PC-3 (cell line): ENCODE measurements at regions not wholly inside any gene's neighbourhood (a gene's known extent, or its start where the extent isn't known, plus 50 kb on each side); places are given as distances from the start of the nearest gene placed in this dataset.

ENCODE experiments used
- ATAC-seq: fragments of 200-7000 bp; cut with Tn5 transposase; 2 replicates; pipeline ENCODE4 v1.9.1; 2020; ENCODE audit warnings: mild to moderate bottlenecking, moderate library complexity
- BruUV-seq: library from RNA; stranded (reverse); fragments of 400-500 nt; replicated peaks from 2 replicates; lab custom pipeline; 2021; lab: Mats Ljungman, UMichigan
- CTCF ChIA-PET: fragments of 300-600 bp; sonication (Branson Sonifier 250); formaldehyde crosslinking; loops from one replicate; lab custom pipeline; 2022; ENCODE audit warnings: antibody characterized with exemption; lab: Charles Lee
- POLR2A ChIA-PET: fragments of 300-600 bp; sonication (Branson Sonifier 250); formaldehyde crosslinking; loops from one replicate; lab custom pipeline; 2022; ENCODE audit warnings: antibody characterized with exemption; ENCODE audit not compliant: unreplicated experiment; lab: Charles Lee
- DNase-seq: peaks from one replicate; pipeline ENCODE4 v3.0.0-alpha.2; 2015
- H2AFZ ChIP-seq: fragments of 300-600 bp; sonication (generic); 2 replicates; pipeline ENCODE4 v1.6.0; 2016; ENCODE audit warnings: antibody characterized with exemption, low read length
- H3F3A ChIP-seq: fragments of 300-600 bp; sonication (generic); one replicate; pipeline ENCODE4 v1.6.0; 2017; ENCODE audit warnings: antibody characterized with exemption, low read length, control low read depth, mild to moderate bottlenecking; ENCODE audit not compliant: unreplicated experiment
- H3K27ac ChIP-seq: fragments of 300-600 bp; sonication (generic); 2 replicates; pipeline ENCODE4 v1.5.1; 2016; ENCODE audit warnings: mild to moderate bottlenecking, low read length
- H3K27me3 ChIP-seq: fragments of 300-600 bp; sonication (generic); 2 replicates; pipeline ENCODE4 v1.6.1; 2016; ENCODE audit warnings: low read length, mixed read lengths
- H3K36me3 ChIP-seq: fragments of 300-600 bp; sonication (generic); 2 replicates; pipeline ENCODE4 v1.6.1; 2016; ENCODE audit warnings: low read depth, mixed run types, low read length, mixed read lengths
- H3K4me1 ChIP-seq: fragments of 300-600 bp; sonication (generic); 2 replicates; pipeline ENCODE4 v1.5.1; 2016; ENCODE audit warnings: low read length; ENCODE audit not compliant: insufficient read depth
- H3K4me2 ChIP-seq: fragments of 300-600 bp; sonication (generic); 2 replicates; pipeline ENCODE4 v1.6.0; 2016; ENCODE audit warnings: low read length
- H3K4me3 ChIP-seq: fragments of 300-600 bp; sonication (generic); 2 replicates; pipeline ENCODE4 v1.5.1; 2016; ENCODE audit warnings: mild to moderate bottlenecking, low read length, mixed read lengths
- H3K79me2 ChIP-seq: fragments of 300-600 bp; sonication (generic); 2 replicates; pipeline ENCODE4 v1.6.1; 2017; ENCODE audit warnings: low read length, mixed read lengths
- H3K9ac ChIP-seq: fragments of 300-600 bp; sonication (generic); 2 replicates; pipeline ENCODE4 v1.6.0; 2016; ENCODE audit warnings: mild to moderate bottlenecking, low read length
- H3K9me2 ChIP-seq: fragments of 300-600 bp; sonication (generic); replicated peaks from 2 replicates; pipeline ENCODE4 v1.6.1; 2016; ENCODE audit warnings: mixed run types, low read length, mixed read lengths
- H3K9me3 ChIP-seq: fragments of 300-600 bp; sonication (generic); 2 replicates; pipeline ENCODE4 v1.6.1; 2016; ENCODE audit warnings: low read length, mixed read lengths
- H4K20me1 ChIP-seq: fragments of 300-600 bp; sonication (generic); 2 replicates; pipeline ENCODE4 v1.6.1; 2016; ENCODE audit warnings: low read length, mixed read lengths
- EZH2 ChIP-seq: fragments of 300-600 bp; sonication (generic); IDR thresholded peaks from one replicate; pipeline ENCODE4 v1.6.1; 2017; ENCODE audit warnings: antibody characterized with exemption, mild to moderate bottlenecking, low read length; ENCODE audit not compliant: unreplicated experiment
- EZH2phosphoT487 ChIP-seq: fragments of 300-600 bp; sonication (generic); IDR thresholded peaks from 2 replicates; pipeline ENCODE4 v1.6.1; 2018; ENCODE audit warnings: mild to moderate bottlenecking, antibody characterized with exemption, low read length, borderline replicate concordance
- intact Hi-C: fragments of 100-400 bp; cut with micrococcal nuclease; formaldehyde crosslinking; loops from 2 replicates; pipeline ENCODE4 v1.9.0; 2023
- TF ChIP-seq, protein P1 (sequence below): fragments of 300-600 bp; sonication (generic); conservative IDR thresholded peaks from 2 replicates; pipeline ENCODE4 v1.5.1; 2017; ENCODE audit warnings: antibody characterized with exemption, low read depth, mild to moderate bottlenecking, low read length

DNA sequence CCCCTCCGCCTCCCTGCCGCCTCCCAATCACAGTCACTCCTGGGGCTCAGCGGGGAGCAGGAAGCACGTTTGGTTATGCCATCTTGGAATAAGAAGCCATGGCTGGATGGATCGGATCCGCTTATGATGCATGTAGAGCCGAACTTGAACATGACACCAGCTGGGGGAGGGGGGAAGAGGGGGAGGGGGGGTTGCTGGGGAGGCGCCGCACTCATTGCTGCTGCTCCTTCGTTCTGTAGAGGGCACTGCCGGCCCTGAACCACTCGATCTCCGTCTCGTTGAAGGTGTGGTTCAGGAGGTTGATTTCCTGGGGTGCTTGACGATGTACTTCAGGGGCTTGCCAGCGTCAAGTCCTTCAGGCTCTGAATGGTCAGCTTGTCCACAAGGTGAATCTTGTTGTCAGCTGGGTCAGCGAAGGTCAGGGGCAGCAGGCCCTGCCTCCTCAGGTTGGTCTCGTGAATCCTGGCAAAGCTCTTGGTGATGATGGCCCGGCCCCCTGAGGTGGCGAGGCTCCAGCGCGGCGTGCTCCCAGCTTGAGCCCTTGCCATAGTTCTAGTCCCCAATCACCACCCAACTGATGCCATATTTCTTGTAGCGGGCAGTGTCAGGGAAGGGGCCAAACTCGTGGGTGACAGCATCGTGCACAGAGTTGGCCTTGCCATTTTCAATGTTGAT, 476.9 kb upstream of the ISX start:
- Histone ChIP-seq H3K36me3 (no peaks in the 10 kb centered on the region), H3K79me2 (no peaks in the 10 kb centered on the region), H3K27ac (no peak overlapping the region), H2AFZ (no peak overlapping the region), H3K9me2 (no peaks in the 10 kb centered on the region), H3K9ac (no peak overlapping the region), H3K4me2 (no peak overlapping the region), H3K4me3 (no peak overlapping the region), H3K4me1 (no peaks in the 10 kb centered on the region), H4K20me1 (no peaks in the 10 kb centered on the region), H3K9me3 (no peaks in the 10 kb centered on the region), H3F3A (no peaks in the 10 kb centered on the region), H3K27me3 (no peaks in the 10 kb centered on the region)
- intact Hi-C loops: no loop called here
- TF ChIP-seq, protein P1, sequence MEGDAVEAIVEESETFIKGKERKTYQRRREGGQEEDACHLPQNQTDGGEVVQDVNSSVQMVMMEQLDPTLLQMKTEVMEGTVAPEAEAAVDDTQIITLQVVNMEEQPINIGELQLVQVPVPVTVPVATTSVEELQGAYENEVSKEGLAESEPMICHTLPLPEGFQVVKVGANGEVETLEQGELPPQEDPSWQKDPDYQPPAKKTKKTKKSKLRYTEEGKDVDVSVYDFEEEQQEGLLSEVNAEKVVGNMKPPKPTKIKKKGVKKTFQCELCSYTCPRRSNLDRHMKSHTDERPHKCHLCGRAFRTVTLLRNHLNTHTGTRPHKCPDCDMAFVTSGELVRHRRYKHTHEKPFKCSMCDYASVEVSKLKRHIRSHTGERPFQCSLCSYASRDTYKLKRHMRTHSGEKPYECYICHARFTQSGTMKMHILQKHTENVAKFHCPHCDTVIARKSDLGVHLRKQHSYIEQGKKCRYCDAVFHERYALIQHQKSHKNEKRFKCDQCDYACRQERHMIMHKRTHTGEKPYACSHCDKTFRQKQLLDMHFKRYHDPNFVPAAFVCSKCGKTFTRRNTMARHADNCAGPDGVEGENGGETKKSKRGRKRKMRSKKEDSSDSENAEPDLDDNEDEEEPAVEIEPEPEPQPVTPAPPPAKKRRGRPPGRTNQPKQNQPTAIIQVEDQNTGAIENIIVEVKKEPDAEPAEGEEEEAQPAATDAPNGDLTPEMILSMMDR: no peak
- TF ChIP-seq EZH2phosphoT487 (no peak), EZH2 (no peak)
- POLR2A ChIA-PET: no interaction called here
- DNase-seq (no peak), ATAC-seq (no peak)
- no TSS peak for BruUV-seq
- CTCF ChIA-PET: no interaction called here

DNA sequence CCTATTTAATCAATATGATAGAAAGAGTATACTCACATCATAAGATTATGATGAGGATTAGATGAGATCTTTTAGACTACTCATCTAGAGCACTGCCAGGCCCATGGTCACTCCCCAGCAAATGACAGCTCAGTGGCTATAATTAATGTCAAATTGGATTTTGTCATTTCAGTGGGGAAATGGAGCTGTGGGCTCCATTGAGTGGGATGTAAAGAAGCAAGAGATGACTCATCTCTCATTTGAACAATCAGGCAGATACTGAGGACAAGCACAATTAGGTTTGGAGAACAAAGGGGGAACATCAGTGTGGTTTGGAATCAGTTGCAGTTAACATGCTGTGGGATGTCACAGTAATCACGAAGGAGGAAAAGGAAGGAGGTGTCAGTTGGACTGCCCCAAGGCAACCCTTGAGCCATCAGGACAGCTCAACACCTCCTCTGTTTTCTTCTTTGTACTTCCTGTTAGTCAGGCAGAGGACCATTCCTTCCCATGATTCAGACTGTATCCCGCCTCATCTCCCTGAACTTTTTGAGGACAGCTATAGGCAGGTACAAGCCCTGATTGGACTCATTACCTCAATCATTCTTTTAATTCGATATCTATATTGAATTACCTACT, 473.7 kb upstream of the ISX start:
- H4K20me1 ChIP-seq: no peaks in the 10 kb centered on the region
- H3K9me3 ChIP-seq: no peaks in the 10 kb centered on the region
- H3K4me2 ChIP-seq: no peak overlapping the region
- H2AFZ ChIP-seq: no peak overlapping the region
- H3K9me2 ChIP-seq: no peaks in the 10 kb centered on the region
- no peaks in the 10 kb centered on the region for H3F3A ChIP-seq
- H3K9ac ChIP-seq: no peak overlapping the region
- intact Hi-C loops: no loop called here
- no peak overlapping the region for H3K4me3 ChIP-seq
- DNase-seq (no peak), ATAC-seq (no peak)
- H3K79me2 ChIP-seq: no peaks in the 10 kb centered on the region
- H3K27me3 ChIP-seq: no peaks in the 10 kb centered on the region
- BruUV-seq: no TSS peak
- H3K4me1 ChIP-seq: no peaks in the 10 kb centered on the region
- no peak overlapping the region for H3K27ac ChIP-seq
- TF ChIP-seq, protein P1: no peak
- no peak for TF ChIP-seq EZH2phosphoT487
- no peak for TF ChIP-seq EZH2
- POLR2A ChIA-PET: interaction anchor here (0.5 kb wide), 1 partner anchor 800 kb away, joined by 13 read pairs; no protein-coding TSS in a partner anchor
- CTCF ChIA-PET: no interaction called here
- no peaks in the 10 kb centered on the region for H3K36me3 ChIP-seq

DNA sequence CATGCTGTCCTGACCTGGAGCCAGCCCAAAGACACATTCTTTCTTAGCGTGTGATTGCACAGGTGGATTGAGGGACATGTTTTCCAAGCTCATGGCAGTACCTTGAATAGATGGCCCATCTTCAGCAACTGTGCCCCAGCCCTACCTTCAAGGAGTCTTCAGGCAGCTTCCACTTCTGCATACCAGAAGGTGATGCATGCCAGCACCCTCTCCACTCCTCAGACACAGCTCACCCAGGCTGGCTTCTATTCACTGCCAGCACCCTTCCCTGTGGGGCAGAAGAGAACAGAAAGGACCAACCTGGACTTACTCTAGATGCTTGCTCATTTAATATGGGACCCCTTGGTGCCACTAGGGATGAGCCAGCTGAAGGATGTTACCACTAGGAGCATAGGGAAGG, 466.4 kb upstream of the ISX start:
- BruUV-seq: no TSS peak

More for the DNA sequence above, 466.4 kb upstream of the ISX start:
- Histone ChIP-seq H3K36me3 (no peaks in the 10 kb centered on the region), H3K79me2 (no peaks in the 10 kb centered on the region), H2AFZ (no peak overlapping the region), H3F3A (no peaks in the 10 kb centered on the region), H3K4me1 (no peaks in the 10 kb centered on the region), H4K20me1 (no peaks in the 10 kb centered on the region), H3K27ac (no peak overlapping the region), H3K9me3 (no peaks in the 10 kb centered on the region), H3K4me3 (no peak overlapping the region), H3K27me3 (no peaks in the 10 kb centered on the region), H3K9ac (no peak overlapping the region), H3K9me2 (no peaks in the 10 kb centered on the region), H3K4me2 (no peak overlapping the region)
- CTCF ChIA-PET: no interaction called here
- ATAC-seq (no peak), DNase-seq (no peak)
- TF ChIP-seq EZH2phosphoT487: no peak
- POLR2A ChIA-PET: no interaction called here
- intact Hi-C loops: no loop called here
